IMR-90 (cell line): ENCODE measurements at regions not wholly inside any gene's neighbourhood (a gene's known extent, or its start where the extent isn't known, plus 50 kb on each side); places are given as distances from the start of the nearest gene placed in this dataset.

ENCODE experiments used
- ATAC-seq: fragments of 200-7000 bp; cut with Tn5 transposase; 2 replicates; pipeline ENCODE4 v1.9.1; 2020; ENCODE audit warnings: low read depth, mild to moderate bottlenecking, moderate library complexity
- BruUV-seq: library from RNA; stranded (reverse); fragments of 400-500 nt; replicated peaks from 2 replicates; lab custom pipeline; 2021; lab: Mats Ljungman, UMichigan
- CTCF ChIA-PET: fragments of 300-600 bp; formaldehyde crosslinking; extraction: SDS; loops from one replicate; lab custom pipeline; 2021; ENCODE audit warnings: antibody characterized with exemption; lab: Yijun Ruan, JAX
- POLR2A ChIA-PET: fragments of 300-600 bp; sonication (Branson Sonifier 250); formaldehyde crosslinking; loops from one replicate; lab custom pipeline; 2022; ENCODE audit warnings: antibody characterized with exemption; ENCODE audit not compliant: unreplicated experiment; lab: Charles Lee
- DNase-seq: peaks from one replicate; pipeline ENCODE4 v3.0.0; 2013
- H2AFZ ChIP-seq: replicated peaks from 2 replicates; pipeline ENCODE3; 2013; ENCODE audit warnings: low read length, mild to moderate bottlenecking; ENCODE audit not compliant: poor library complexity
- H2AK5ac ChIP-seq: 2 replicates; pipeline ENCODE4 v1.6.1; 2013; ENCODE audit warnings: low read depth, low read length, inconsistent platforms
- H2AK9ac ChIP-seq: replicated peaks from 2 replicates; pipeline ENCODE3; 2013; ENCODE audit warnings: mild to moderate bottlenecking, low read depth, low read length, moderate library complexity; ENCODE audit not compliant: poor library complexity
- H2BK120ac ChIP-seq: 2 replicates; pipeline ENCODE4 v1.6.1; 2013; ENCODE audit warnings: low read depth, low read length, inconsistent platforms
- H2BK15ac ChIP-seq: 3 replicates; pipeline ENCODE4 v1.6.1; 2013; ENCODE audit warnings: low read depth, low read length, inconsistent platforms
- H2BK20ac ChIP-seq: 2 replicates; pipeline ENCODE4 v1.6.1; 2013; ENCODE audit warnings: low read depth, mild to moderate bottlenecking, inconsistent platforms, low read length, moderate library complexity
- H2BK5ac ChIP-seq: 2 replicates; pipeline ENCODE4 v1.6.1; 2013; ENCODE audit warnings: mild to moderate bottlenecking, low read depth, low read length, inconsistent platforms; ENCODE audit not compliant: poor library complexity, severe bottlenecking
- H3K14ac ChIP-seq: replicated peaks from 2 replicates; pipeline ENCODE4 v1.6.1; 2013; ENCODE audit warnings: low read depth, low read length, inconsistent platforms
- H3K18ac ChIP-seq: 2 replicates; pipeline ENCODE4 v1.6.1; 2013; ENCODE audit warnings: low read depth, low read length, control low read depth
- H3K23ac ChIP-seq: 2 replicates; pipeline ENCODE4 v1.6.1; 2013; ENCODE audit warnings: low read depth, low read length, inconsistent platforms
- H3K27ac ChIP-seq: 2 replicates; pipeline ENCODE4 v1.5.1; 2013; ENCODE audit warnings: mild to moderate bottlenecking, control low read depth, low read length; ENCODE audit not compliant: insufficient read depth
- H3K27me3 ChIP-seq: 2 replicates; pipeline ENCODE4 v1.6.1; 2013; ENCODE audit warnings: low read length; ENCODE audit not compliant: control insufficient read depth, insufficient read depth
- H3K36me3 ChIP-seq: 2 replicates; pipeline ENCODE4 v1.6.1; 2013; ENCODE audit warnings: low read length, mixed read lengths; ENCODE audit not compliant: control insufficient read depth, insufficient read depth
- H3K4ac ChIP-seq: 2 replicates; pipeline ENCODE4 v1.6.1; 2013; ENCODE audit warnings: low read depth, low read length, inconsistent platforms
- H3K4me1 ChIP-seq: 2 replicates; pipeline ENCODE4 v1.6.1; 2013; ENCODE audit warnings: low read length, mixed read lengths; ENCODE audit not compliant: control insufficient read depth, insufficient read depth
- H3K4me2 ChIP-seq: 2 replicates; pipeline ENCODE4 v1.6.1; 2013; ENCODE audit warnings: low read depth, mild to moderate bottlenecking, control low read depth, low read length, moderate library complexity
- H3K4me3 ChIP-seq: 2 replicates; pipeline ENCODE4 v1.5.1; 2013; ENCODE audit warnings: low read depth, mild to moderate bottlenecking, control low read depth, low read length, moderate library complexity; ENCODE audit not compliant: insufficient read depth
- H3K56ac ChIP-seq: 2 replicates; pipeline ENCODE4 v1.6.1; 2013; ENCODE audit warnings: low read length, inconsistent platforms; ENCODE audit not compliant: insufficient read depth; ENCODE audit errors: extremely low read depth
- H3K79me1 ChIP-seq, 2 experiments: 2 replicates each; pipeline ENCODE4 v1.6.1; 2013; ENCODE audit warnings: low read length in 2 of 2, inconsistent platforms in 1 of 2, low read depth in 1 of 2
- H3K9ac ChIP-seq: 2 replicates; pipeline ENCODE4 v1.6.1; 2013; ENCODE audit warnings: low read depth, low read length, control low read depth
- H3K9me1 ChIP-seq: 2 replicates; pipeline ENCODE4 v1.6.1; 2013; ENCODE audit warnings: low read length, inconsistent platforms; ENCODE audit not compliant: insufficient read depth
- H3K9me3 ChIP-seq: 2 replicates; pipeline ENCODE4 v1.6.1; 2013; ENCODE audit warnings: low read length; ENCODE audit not compliant: control insufficient read depth, insufficient read depth
- H4K20me1 ChIP-seq: 2 replicates; pipeline ENCODE4 v1.6.1; 2013; ENCODE audit warnings: low read length, inconsistent platforms; ENCODE audit not compliant: insufficient read depth
- H4K5ac ChIP-seq: 2 replicates; pipeline ENCODE4 v1.6.1; 2013; ENCODE audit warnings: mild to moderate bottlenecking, low read depth, low read length, control low read depth
- H4K8ac ChIP-seq, 2 experiments: 2 replicates each; pipeline ENCODE4 v1.6.1; 2013; ENCODE audit warnings: low read depth in 2 of 2, low read length in 2 of 2, control low read depth in 1 of 2, inconsistent platforms in 1 of 2
- H4K91ac ChIP-seq: 2 replicates; pipeline ENCODE4 v1.6.1; 2013; ENCODE audit warnings: low read depth, low read length, inconsistent platforms; ENCODE audit not compliant: insufficient read depth
- CEBPB ChIP-seq: IDR thresholded peaks from 2 replicates; pipeline ENCODE4 v1.6.1; 2012; ENCODE audit warnings: low read depth, low read length, improper control_type of control experiment
- CTCF ChIP-seq: conservative IDR thresholded peaks from 2 replicates; pipeline ENCODE4 v1.5.1; 2012; ENCODE audit warnings: mild to moderate bottlenecking, low read depth, low read length, improper control_type of control experiment
- ELK1 ChIP-seq: fragments of 150-350 bp; IDR thresholded peaks from 2 replicates; pipeline ENCODE4 v1.6.1; 2016; ENCODE audit warnings: low read depth, mild to moderate bottlenecking, low read length, moderate library complexity, borderline replicate concordance
- FOS ChIP-seq: fragments of 150-350 bp; IDR thresholded peaks from 2 replicates; pipeline ENCODE4 v1.6.1; 2016; ENCODE audit warnings: low read depth, low read length
- MAFK ChIP-seq: IDR thresholded peaks from 2 replicates; pipeline ENCODE4 v1.6.1; 2012; ENCODE audit warnings: low read depth, low read length, improper control_type of control experiment
- RAD21 ChIP-seq: IDR thresholded peaks from 2 replicates; pipeline ENCODE4 v1.6.1; 2012; ENCODE audit warnings: low read length, improper control_type of control experiment
- WGBS, 2 experiments: methylation state at CpG; one replicate each; pipeline versions ENCODE4 v1.1.5 to v1.1.7; 2013; ENCODE audit warnings: missing lambda C conversion rate in 2 of 2; ENCODE audit not compliant: insufficient read length in 1 of 2; ENCODE audit errors: extremely low coverage in 2 of 2; 5-methylcytosine and 5-hydroxymethylcytosine counted together
- dilution Hi-C: fragments of 300-500 bp; cut with HindIII; formaldehyde crosslinking; loops from one replicate; pipeline ENCODE4 v1.14.3; 2018; ENCODE audit warnings: low sequenced_read_pairs; ENCODE audit not compliant: unreplicated experiment
- in situ Hi-C: fragments of 300-500 bp; cut with MboI; formaldehyde crosslinking; loops from 3 replicates; pipeline ENCODE4 v1.14.3; 2019; ENCODE audit warnings: low sequenced_read_pairs, inconsistent platforms, mixed read lengths
- intact Hi-C: fragments of 100-400 bp; cut with micrococcal nuclease; formaldehyde crosslinking; loops from 2 replicates; pipeline ENCODE4 v1.10.0; 2022

GRCh38 chr6:102581378-102582124 lies 1188.0 kb downstream of the GRIK2 start:
- Histone ChIP-seq H3K4me3 (no peak overlapping the region), H2AFZ (no peak overlapping the region), H4K91ac (no peak overlapping the region), H2BK5ac (no peak overlapping the region), H3K4me1 (no peaks in the 10 kb centered on the region), H2BK20ac (no peak overlapping the region), H3K18ac (no peak overlapping the region), H3K4ac (no peak overlapping the region), H4K8ac (no peak overlapping the region), H3K9me3 (peaks cover 9% of the 10 kb centered on the region), H2AK9ac (no peak overlapping the region), H3K56ac (no peak overlapping the region), H2BK120ac (no peak overlapping the region), H2BK15ac (no peak overlapping the region), H3K36me3 (no peaks in the 10 kb centered on the region), H3K27ac (no peak overlapping the region), H3K9ac (no peak overlapping the region), H3K23ac (no peak overlapping the region), H3K27me3 (no peaks in the 10 kb centered on the region), H3K9me1 (no peaks in the 10 kb centered on the region), H4K5ac (no peak overlapping the region), H3K79me1 (no peaks in the 10 kb centered on the region), H4K20me1 (no peaks in the 10 kb centered on the region), H3K4me2 (no peak overlapping the region), H3K14ac (no peak overlapping the region), H2AK5ac (no peak overlapping the region)
- DNase-seq (no peak), ATAC-seq (no peak)
- no TSS peak for BruUV-seq
- in situ Hi-C loops (no loop called here), intact Hi-C loops (no loop called here), dilution Hi-C loops (no loop called here)
- CTCF ChIA-PET: no interaction called here
- POLR2A ChIA-PET: no interaction called here
- 58% methylated on average over 2 of the region's 11 CpGs; no CpG with 5 or more reads in 1 of the 2 experiments for WGBS, 2 experiments
- TF ChIP-seq CTCF (no peak), MAFK (no peak), FOS (no peak), ELK1 (no peak), CEBPB (no peak), RAD21 (no peak)
